Heart left ventricle (tissue), 13 donors: ENCODE measurements at regions not wholly inside any gene's neighbourhood (a gene's known extent, or its start where the extent isn't known, plus 50 kb on each side); places are given as distances from the start of the nearest gene placed in this dataset.
"Not testable (repeated sequence)": the region's sequence is repeated elsewhere in the genome, so short reads cannot be mapped to it uniquely, and the experiment has no call there.

ENCODE experiments used
- POLR2A ChIP-seq, 2 donors: fragments of 450-650 bp; IDR thresholded peaks; one replicate each; pipeline ENCODE4 v1.6.1; 2017; ENCODE audit warnings: antibody characterized with exemption in 2 of 2, mild to moderate bottlenecking in 2 of 2, moderate library complexity in 2 of 2
- TF ChIP-seq, protein P1 (sequence below), 12 donors: fragments of 200-600 bp; sonication (generic) in 4 of 12; IDR thresholded peaks; one replicate each; pipeline versions ENCODE4 v1.5.0 to v1.8.0; 2018 to 2022; ENCODE audit warnings: antibody characterized with exemption in 12 of 12, mild to moderate bottlenecking in 5 of 12
- donor health status: ischemic (EF 13 %, LVEDD 7.1; RV severe dilation, severe dysfunction).
- donor health status: DM: no; HTN: yes; CAD: no.
- donor health status: DM: no; HTN: no; CAD: no.
- donor health status: ischemic (EF 25% LVEDD 6.9; RV normal size, moderate dysfunction).
- donor health status: ischemic (EF 25% LVEDD 5.7; RV mildly dilated, moderate dysfunction).
- donor health status: ischemic (EF 35%, LVEDD 5.7; RV mildly dilated, moderate dysfunction).
- donor health status: nonischemic (EF 11% LVEDD 7.7; RV severe dilation, severe dysfunction).
- donor health status: DM: yes; HTN: yes; CAD: no.
- donor health status: PGD.
- donor health status: ischemic (EF 29% LVEDD 5.4; RV normal size, mild dysfunction).
- donor health status: nonischemic (EF 23%, LVEDD 6.1; RV moderate dilation, normal function).

DNA sequence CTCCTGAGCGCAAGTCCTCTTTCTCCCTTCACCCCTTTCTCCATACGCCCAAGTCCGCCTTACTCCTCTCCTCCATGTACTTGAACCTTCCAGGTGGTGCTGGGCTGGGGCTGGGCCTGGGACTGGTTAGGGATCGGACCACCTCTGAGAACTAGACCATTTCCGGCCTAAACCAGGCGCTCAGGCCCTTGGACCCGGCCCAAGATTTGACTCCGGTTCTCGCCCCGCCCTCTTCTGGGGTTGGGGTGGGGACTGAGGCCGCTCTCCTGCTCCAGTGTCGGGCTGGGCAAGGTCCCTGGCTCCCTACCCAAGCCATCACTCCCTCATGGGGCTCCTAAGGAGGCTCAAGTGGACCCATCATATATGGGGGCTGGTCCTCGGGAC lies 87.9 kb downstream of the LIMS4 start:
- TF ChIP-seq, protein P1, sequence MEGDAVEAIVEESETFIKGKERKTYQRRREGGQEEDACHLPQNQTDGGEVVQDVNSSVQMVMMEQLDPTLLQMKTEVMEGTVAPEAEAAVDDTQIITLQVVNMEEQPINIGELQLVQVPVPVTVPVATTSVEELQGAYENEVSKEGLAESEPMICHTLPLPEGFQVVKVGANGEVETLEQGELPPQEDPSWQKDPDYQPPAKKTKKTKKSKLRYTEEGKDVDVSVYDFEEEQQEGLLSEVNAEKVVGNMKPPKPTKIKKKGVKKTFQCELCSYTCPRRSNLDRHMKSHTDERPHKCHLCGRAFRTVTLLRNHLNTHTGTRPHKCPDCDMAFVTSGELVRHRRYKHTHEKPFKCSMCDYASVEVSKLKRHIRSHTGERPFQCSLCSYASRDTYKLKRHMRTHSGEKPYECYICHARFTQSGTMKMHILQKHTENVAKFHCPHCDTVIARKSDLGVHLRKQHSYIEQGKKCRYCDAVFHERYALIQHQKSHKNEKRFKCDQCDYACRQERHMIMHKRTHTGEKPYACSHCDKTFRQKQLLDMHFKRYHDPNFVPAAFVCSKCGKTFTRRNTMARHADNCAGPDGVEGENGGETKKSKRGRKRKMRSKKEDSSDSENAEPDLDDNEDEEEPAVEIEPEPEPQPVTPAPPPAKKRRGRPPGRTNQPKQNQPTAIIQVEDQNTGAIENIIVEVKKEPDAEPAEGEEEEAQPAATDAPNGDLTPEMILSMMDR (IDR thresholded peaks at IDR 0.05), result not testable (repeated sequence)
- not testable (repeated sequence) for TF ChIP-seq POLR2A (IDR thresholded peaks at IDR 0.05)
